ENCODE measurements at regions not wholly inside any gene's neighbourhood (a gene's known extent, or its start where the extent isn't known, plus 50 kb on each side); places are given as distances from the start of the nearest gene placed in this dataset.
"Not testable (repeated sequence)": the region's sequence is repeated elsewhere in the genome, so short reads cannot be mapped to it uniquely, and the experiment has no call there.

DNA sequence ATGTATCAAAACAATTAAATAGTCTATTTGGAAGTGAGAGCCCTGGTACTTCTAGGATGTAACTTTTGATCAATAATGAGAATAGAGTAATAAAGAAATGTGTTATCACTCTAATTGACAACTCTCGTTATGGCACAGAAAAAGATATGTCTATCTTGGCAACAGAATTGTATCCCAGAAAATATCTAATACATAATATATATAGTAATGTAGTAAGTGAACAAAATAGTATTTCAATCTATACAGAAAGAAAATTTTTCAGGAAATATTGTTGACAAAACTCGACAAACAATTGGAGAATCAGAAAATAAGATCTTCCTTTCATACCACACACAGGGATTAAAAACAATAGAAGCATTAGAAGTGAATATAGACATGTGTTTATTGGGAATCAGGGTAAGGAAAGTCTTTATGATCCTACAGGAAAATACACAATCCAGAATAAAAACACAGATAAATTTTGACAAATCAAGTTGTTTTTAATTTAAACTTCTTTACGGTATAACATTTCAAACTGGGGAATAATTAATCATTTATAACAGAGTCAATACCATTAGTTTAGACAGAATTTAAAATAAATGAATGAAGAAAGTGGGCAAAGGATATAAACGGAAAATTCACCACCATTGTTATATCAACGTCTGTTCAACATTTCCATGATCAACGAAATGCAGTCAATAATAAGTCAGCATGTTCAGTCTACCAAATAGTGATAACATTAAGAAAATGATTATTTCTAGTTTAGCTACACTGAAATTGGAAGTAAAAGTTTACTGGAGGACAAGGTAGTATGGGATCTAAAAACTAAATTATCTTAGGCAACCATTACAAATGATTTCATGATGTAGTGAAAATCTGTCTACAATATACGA is 1526.5 kb upstream of the TPTE start:
- peaks cover 0 to 5% (median 0%) of the 10 kb centered on the region in 12 donors for H3K4me1 ChIP-seq
- TF ChIP-seq, protein P1, sequence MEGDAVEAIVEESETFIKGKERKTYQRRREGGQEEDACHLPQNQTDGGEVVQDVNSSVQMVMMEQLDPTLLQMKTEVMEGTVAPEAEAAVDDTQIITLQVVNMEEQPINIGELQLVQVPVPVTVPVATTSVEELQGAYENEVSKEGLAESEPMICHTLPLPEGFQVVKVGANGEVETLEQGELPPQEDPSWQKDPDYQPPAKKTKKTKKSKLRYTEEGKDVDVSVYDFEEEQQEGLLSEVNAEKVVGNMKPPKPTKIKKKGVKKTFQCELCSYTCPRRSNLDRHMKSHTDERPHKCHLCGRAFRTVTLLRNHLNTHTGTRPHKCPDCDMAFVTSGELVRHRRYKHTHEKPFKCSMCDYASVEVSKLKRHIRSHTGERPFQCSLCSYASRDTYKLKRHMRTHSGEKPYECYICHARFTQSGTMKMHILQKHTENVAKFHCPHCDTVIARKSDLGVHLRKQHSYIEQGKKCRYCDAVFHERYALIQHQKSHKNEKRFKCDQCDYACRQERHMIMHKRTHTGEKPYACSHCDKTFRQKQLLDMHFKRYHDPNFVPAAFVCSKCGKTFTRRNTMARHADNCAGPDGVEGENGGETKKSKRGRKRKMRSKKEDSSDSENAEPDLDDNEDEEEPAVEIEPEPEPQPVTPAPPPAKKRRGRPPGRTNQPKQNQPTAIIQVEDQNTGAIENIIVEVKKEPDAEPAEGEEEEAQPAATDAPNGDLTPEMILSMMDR (IDR thresholded peaks at IDR 0.05), result no peak
- TF ChIP-seq POLR2A (IDR thresholded peaks at IDR 0.05), result no peak
- peaks cover 0 to 52% (median 0%) of the 10 kb centered on the region in 12 donors for H3K9me3 ChIP-seq
- WGBS, 4 donors, result 30 to 39% (median 34%) methylated on average over 7 of the region's 7 CpGs
- DNase-seq (no peak), ATAC-seq (no peak)
- no peaks in the 10 kb centered on the region for H3K36me3 ChIP-seq
- H3K4me3 ChIP-seq, result no peak overlapping the region
- H3K27me3 ChIP-seq, result peaks cover 0 to 50% (median 35%) of the 10 kb centered on the region in 9 donors
- no peak overlapping the region for H3K27ac ChIP-seq
- intact Hi-C loops (cut with DNase I), result no loop called here

DNA sequence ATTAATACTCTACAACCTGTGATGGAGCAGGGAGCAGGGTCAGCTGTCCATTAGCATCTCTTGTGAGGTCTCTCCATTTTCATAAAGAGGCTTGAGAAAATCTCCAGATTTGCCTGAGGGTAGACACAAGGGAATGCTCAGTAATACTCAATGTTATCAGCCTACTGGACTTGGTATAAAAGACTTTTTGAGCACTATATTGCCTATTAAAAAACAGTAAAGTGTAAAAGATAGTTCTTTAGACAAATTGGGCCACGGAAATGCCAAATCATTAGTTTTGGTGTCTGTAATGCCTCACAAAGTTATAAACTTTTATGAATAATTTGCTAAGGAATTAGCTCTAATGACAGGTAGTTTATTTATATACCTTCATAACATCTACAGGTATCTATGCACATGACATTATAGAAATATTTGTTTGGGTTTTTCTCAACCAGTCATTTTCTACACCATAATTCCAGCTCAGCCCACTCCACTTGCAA is 1524.9 kb upstream of the TPTE start:
- ATAC-seq; intact Hi-C loops (cut with DNase I); H3K4me3 ChIP-seq; H3K4me1 ChIP-seq; H3K36me3 ChIP-seq; DNase-seq; H3K27ac ChIP-seq: not testable (repeated sequence)
- 18 to 30% (median 29%) methylated on average over 1 of the region's 1 CpG for WGBS, 4 donors
- H3K27me3 ChIP-seq, result peaks cover 0 to 42% (median 25%) of the 10 kb centered on the region in 9 donors
- peaks cover 0 to 51% (median 1%) of the 10 kb centered on the region in 12 donors for H3K9me3 ChIP-seq

DNA sequence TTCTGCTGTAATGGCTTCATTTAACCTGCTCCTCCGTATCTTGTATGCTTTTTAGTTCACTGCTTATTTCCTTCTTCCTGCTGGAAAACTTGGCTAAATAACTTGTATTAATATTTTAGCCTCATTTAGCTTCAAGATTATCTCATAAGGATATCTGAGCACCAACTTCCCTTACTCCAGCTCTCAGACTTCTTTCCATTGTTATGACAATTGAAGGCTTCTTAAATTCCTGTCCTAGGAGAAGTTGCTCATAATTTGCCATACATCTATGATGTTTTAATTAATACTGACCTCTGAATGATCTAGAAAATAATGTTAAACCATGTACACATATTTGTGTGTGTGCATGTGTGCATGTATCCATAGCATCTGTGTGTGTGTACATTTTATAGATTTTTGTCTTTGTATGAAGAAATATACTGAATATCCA is 1524.4 kb upstream of the TPTE start:
- no peak for TF ChIP-seq POLR2A (IDR thresholded peaks at IDR 0.05)
- TF ChIP-seq, protein P1 (IDR thresholded peaks at IDR 0.05), result no peak
- 46 to 61% (median 53%) methylated on average over 1 of the region's 1 CpG for WGBS, 4 donors
- intact Hi-C loops (cut with DNase I), result no loop called here

DNA sequence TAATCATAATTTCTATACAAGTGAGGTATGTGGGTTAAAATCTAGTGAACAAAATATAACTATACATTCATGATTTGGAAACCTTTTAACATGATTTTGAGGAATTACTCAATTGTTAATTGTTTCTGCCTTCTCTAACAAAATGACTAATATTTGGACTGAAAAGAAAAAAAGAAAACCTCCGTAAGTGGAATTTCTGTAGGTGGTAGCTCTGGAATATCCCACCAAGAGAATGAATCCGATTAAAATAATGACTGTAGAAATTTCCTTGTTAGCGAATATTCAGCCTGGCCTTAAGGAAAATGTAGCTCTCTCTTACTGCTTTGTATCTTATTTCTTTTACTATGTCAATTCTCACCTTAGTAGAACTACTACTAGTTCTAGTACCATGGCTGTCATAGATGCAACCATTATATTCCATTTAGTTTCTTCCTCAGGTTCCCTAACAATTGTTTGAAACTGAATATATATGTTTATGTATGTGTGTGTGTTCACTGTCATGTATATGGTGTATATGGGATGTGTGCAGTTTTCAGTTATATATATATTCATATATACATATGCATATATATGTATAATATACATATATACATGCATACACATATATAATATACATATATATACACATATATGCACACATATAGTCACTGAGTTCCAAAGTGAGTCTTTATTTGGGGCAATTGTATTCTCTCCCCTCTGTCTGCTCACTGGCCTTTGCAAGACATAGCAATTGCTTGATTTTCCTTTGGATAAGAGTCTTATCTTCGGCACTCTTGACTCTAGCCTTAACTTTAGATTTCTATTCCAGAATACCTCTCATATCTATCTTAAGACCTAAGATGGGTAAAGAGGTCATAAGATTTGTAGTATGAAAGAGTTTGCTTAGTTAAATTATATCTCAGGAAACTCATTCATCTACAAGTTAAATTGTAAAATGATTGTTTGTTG is 1523.7 kb upstream of the TPTE start:
- H3K36me3 ChIP-seq; ATAC-seq; DNase-seq; H3K4me1 ChIP-seq; H3K4me3 ChIP-seq; intact Hi-C loops (cut with DNase I); H3K27ac ChIP-seq: not testable (repeated sequence)
- peaks cover 0 to 48% (median 1%) of the 10 kb centered on the region in 12 donors for H3K9me3 ChIP-seq
- H3K27me3 ChIP-seq, result peaks cover 0 to 30% (median 14%) of the 10 kb centered on the region in 9 donors
- WGBS, 4 donors, result 29 to 40% (median 36%) methylated on average over 4 of the region's 4 CpGs

More for the DNA sequence above, 1524.4 kb upstream of the TPTE start:
- Histone ChIP-seq H3K27me3 (peaks cover 0 to 37% (median 20%) of the 10 kb centered on the region in 9 donors), H3K4me1 (peaks cover 0 to 5% (median 0%) of the 10 kb centered on the region in 12 donors), H3K9me3 (peaks cover 0 to 51% (median 1%) of the 10 kb centered on the region in 12 donors), H3K27ac (no peak overlapping the region), H3K36me3 (no peaks in the 10 kb centered on the region), H3K4me3 (no peak overlapping the region)
- ATAC-seq, result no peak
- no peak for DNase-seq

DNA sequence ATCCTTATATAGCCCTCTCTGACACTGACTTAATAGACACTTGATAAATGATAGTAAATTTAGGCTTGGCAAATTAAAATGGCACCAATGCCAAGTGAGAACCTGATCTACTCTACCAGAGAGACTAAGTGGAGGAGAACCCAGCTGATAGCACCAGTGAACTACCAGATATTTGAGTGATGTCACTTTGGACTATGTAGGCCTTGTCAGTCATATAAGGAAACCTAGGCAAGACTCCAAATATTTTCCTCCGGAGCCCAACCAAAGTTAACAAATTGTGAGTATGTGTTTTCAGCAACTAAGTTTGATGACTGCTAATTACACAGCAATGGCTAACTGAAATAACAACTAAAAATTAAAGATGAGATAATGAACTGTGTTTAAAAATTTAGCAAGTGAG is 1522.9 kb upstream of the TPTE start:
- intact Hi-C loops (cut with DNase I); H3K4me3 ChIP-seq; DNase-seq; H3K36me3 ChIP-seq; H3K27ac ChIP-seq; H3K4me1 ChIP-seq: not testable (repeated sequence)
- Histone ChIP-seq H3K9me3 (peaks cover 0 to 41% (median 1%) of the 10 kb centered on the region in 12 donors), H3K27me3 (peaks cover 0 to 27% (median 9%) of the 10 kb centered on the region in 9 donors)
- ATAC-seq, result peak in 1 of 4 donors; percentile 60
- 20 to 49% (median 27%) methylated on average over 1 of the region's 1 CpG for WGBS, 4 donors

Data from heart left ventricle (tissue), 16 donors.